ENCODE measurements at regions not wholly inside any gene's neighbourhood (a gene's known extent, or its start where the extent isn't known, plus 50 kb on each side); places are given as distances from the start of the nearest gene placed in this dataset.

DNA sequence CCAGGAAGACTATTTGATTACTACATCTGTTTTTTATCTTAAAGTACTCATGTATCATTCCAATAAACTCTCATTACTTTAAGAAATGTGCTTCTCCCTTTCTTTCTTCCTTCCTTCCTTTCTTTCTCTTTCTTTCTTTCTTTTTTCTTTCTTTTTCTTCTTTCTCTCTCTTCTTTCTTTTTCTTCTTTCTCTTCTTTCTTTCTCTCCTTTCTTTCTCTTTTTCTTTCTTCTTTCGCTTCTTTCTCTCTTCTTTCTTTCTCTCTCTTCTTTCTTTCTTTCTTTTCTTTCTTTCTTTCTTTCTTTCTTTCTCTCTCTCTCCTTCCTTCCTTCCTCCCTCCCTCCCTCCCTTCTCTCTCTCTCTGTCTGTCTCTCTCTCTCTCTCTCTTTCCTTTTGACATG, 298.6 kb upstream of the ANKH start:
- H3K4me1 ChIP-seq, result no peaks in the 10 kb centered on the region
- intact Hi-C loops (cut with DNase I), result no loop called here
- 93% methylated on average over 1 of the region's 1 CpG for WGBS
- TF ChIP-seq, protein P1, sequence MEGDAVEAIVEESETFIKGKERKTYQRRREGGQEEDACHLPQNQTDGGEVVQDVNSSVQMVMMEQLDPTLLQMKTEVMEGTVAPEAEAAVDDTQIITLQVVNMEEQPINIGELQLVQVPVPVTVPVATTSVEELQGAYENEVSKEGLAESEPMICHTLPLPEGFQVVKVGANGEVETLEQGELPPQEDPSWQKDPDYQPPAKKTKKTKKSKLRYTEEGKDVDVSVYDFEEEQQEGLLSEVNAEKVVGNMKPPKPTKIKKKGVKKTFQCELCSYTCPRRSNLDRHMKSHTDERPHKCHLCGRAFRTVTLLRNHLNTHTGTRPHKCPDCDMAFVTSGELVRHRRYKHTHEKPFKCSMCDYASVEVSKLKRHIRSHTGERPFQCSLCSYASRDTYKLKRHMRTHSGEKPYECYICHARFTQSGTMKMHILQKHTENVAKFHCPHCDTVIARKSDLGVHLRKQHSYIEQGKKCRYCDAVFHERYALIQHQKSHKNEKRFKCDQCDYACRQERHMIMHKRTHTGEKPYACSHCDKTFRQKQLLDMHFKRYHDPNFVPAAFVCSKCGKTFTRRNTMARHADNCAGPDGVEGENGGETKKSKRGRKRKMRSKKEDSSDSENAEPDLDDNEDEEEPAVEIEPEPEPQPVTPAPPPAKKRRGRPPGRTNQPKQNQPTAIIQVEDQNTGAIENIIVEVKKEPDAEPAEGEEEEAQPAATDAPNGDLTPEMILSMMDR (IDR thresholded peaks at IDR 0.05), result no peak
- TF ChIP-seq EP300 (IDR thresholded peaks at IDR 0.05), result no peak
- no peak for TF ChIP-seq POLR2A (IDR thresholded peaks at IDR 0.05; ENCODE audit: low read depth)
- no peak for TF ChIP-seq POLR2AphosphoS5 (IDR thresholded peaks at IDR 0.05)
- H3K36me3 ChIP-seq, result no peaks in the 10 kb centered on the region
- H3K27ac ChIP-seq (replicated peaks in 1 of 4), result no peak overlapping the region
- H3K4me3 ChIP-seq, result no peak overlapping the region
- no peak for DNase-seq (ENCODE audit: extremely low spot score)
- peaks cover 0 to 12% (median 0%) of the 10 kb centered on the region in 4 donors for H3K9me3 ChIP-seq
- no peaks in the 10 kb centered on the region for H3K27me3 ChIP-seq

- intact Hi-C loops (cut with DNase I), result no loop called here
- H3K4me1 ChIP-seq, result no peaks in the 10 kb centered on the region
- no peaks in the 10 kb centered on the region for H3K36me3 ChIP-seq
- no peaks in the 10 kb centered on the region for H3K9me3 ChIP-seq
- no peak for DNase-seq (ENCODE audit: extremely low spot score)
- no peaks in the 10 kb centered on the region for H3K27me3 ChIP-seq
- WGBS, result 78% methylated on average over 2 of the region's 2 CpGs
- no peak overlapping the region for H3K4me3 ChIP-seq
- TF ChIP-seq EP300 (IDR thresholded peaks at IDR 0.05), result no peak
- TF ChIP-seq, protein P1 (IDR thresholded peaks at IDR 0.05), result no peak
- TF ChIP-seq POLR2A (IDR thresholded peaks at IDR 0.05; ENCODE audit: low read depth), result no peak
- TF ChIP-seq POLR2AphosphoS5 (IDR thresholded peaks at IDR 0.05), result no peak
- H3K27ac ChIP-seq (replicated peaks in 1 of 4), result no peak overlapping the region
Observed at GRCh38 chr5:15168358-15168757, 296.8 kb upstream of the ANKH start.

GRCh38 chr5:15160091-15160490, 288.5 kb upstream of the ANKH start:
- TF ChIP-seq EP300 (IDR thresholded peaks at IDR 0.05) (no peak), POLR2AphosphoS5 (IDR thresholded peaks at IDR 0.05) (no peak)
- TF ChIP-seq, protein P1 (IDR thresholded peaks at IDR 0.05), result no peak
- H3K27me3 ChIP-seq, result peaks cover 0 to 7% (median 0%) of the 10 kb centered on the region in 4 donors
- H3K36me3 ChIP-seq, result no peaks in the 10 kb centered on the region
- intact Hi-C loops (cut with DNase I), result no loop called here
- no peaks in the 10 kb centered on the region for H3K4me1 ChIP-seq
- 62% methylated on average over 2 of the region's 2 CpGs for WGBS
- H3K27ac ChIP-seq (replicated peaks in 1 of 4), result no peak overlapping the region
- no peaks in the 10 kb centered on the region for H3K9me3 ChIP-seq
- no peak overlapping the region for H3K4me3 ChIP-seq
- DNase-seq (ENCODE audit: extremely low spot score), result no peak

GRCh38 chr5:15159606-15160005, 288.0 kb upstream of the ANKH start:
- TF ChIP-seq EP300 (IDR thresholded peaks at IDR 0.05) (no peak), POLR2A (IDR thresholded peaks at IDR 0.05; ENCODE audit: low read depth) (no peak), POLR2AphosphoS5 (IDR thresholded peaks at IDR 0.05) (no peak)
- TF ChIP-seq, protein P1 (IDR thresholded peaks at IDR 0.05), result no peak
- Histone ChIP-seq H3K4me1 (no peaks in the 10 kb centered on the region), H3K27me3 (peaks cover 0 to 7% (median 0%) of the 10 kb centered on the region in 4 donors), H3K36me3 (no peaks in the 10 kb centered on the region), H3K4me3 (no peak overlapping the region), H3K9me3 (no peaks in the 10 kb centered on the region), H3K27ac (replicated peaks in 1 of 4) (no peak overlapping the region)
- intact Hi-C loops (cut with DNase I), result no loop called here
- DNase-seq (ENCODE audit: extremely low spot score), result no peak
- 76% methylated on average over 3 of the region's 3 CpGs for WGBS

GRCh38 chr5:15142458-15142857, 270.9 kb upstream of the ANKH start:
- no peaks in the 10 kb centered on the region for H3K9me3 ChIP-seq
- H3K36me3 ChIP-seq, result no peaks in the 10 kb centered on the region
- no peak for DNase-seq (ENCODE audit: extremely low spot score)
- H3K27ac ChIP-seq (replicated peaks in 1 of 4), result no peak overlapping the region
- H3K4me1 ChIP-seq, result peaks cover 0 to 7% (median 0%) of the 10 kb centered on the region in 4 donors
- no peak for TF ChIP-seq POLR2AphosphoS5 (IDR thresholded peaks at IDR 0.05)
- no peak for TF ChIP-seq POLR2A (IDR thresholded peaks at IDR 0.05; ENCODE audit: low read depth)
- intact Hi-C loops (cut with DNase I), result no loop called here
- WGBS, result 67% methylated on average over 5 of the region's 5 CpGs
- H3K27me3 ChIP-seq, result no peaks in the 10 kb centered on the region
- H3K4me3 ChIP-seq, result no peak overlapping the region

All from esophagus muscularis mucosa (tissue), 4 donors.